WTC11 (cell line): ENCODE measurements at regions not wholly inside any gene's neighbourhood (a gene's known extent, or its start where the extent isn't known, plus 50 kb on each side); places are given as distances from the start of the nearest gene placed in this dataset.

ENCODE experiments used
- ATF1 ChIP-seq: sonication (generic); formaldehyde crosslinking; IDR thresholded peaks from 2 replicates; pipeline ENCODE4 v1.8.1; 2023; ENCODE audit warnings: mild to moderate bottlenecking, moderate library complexity, missing genetic modification reagents
- CREM ChIP-seq: sonication (generic); formaldehyde crosslinking; IDR thresholded peaks from 2 replicates; pipeline ENCODE4 v1.8.1; 2022; ENCODE audit warnings: mild to moderate bottlenecking, missing genetic modification reagents, moderate library complexity
- CTCF ChIP-seq: fragments of 200-600 bp; IDR thresholded peaks from 2 replicates; pipeline ENCODE4 v1.8.0; 2022; ENCODE audit warnings: antibody characterized with exemption
- ERG ChIP-seq: fragments of 250-450 bp; sonication (Bioruptor Pico); IDR thresholded peaks from 2 replicates; pipeline ENCODE4 v1.8.0; 2021; ENCODE audit warnings: mild to moderate bottlenecking
- FOXK1 ChIP-seq: sonication (generic); formaldehyde crosslinking; IDR thresholded peaks from 2 replicates; pipeline ENCODE4 v1.8.0; 2022; ENCODE audit warnings: mild to moderate bottlenecking, moderate library complexity, missing genetic modification reagents
- GTF2I ChIP-seq: fragments of 250-450 bp; sonication (Bioruptor Pico); conservative IDR thresholded peaks from 2 replicates; pipeline ENCODE4 v1.4.0; 2021; ENCODE audit warnings: mild to moderate bottlenecking
- HMGXB4 ChIP-seq: sonication (generic); formaldehyde crosslinking; IDR thresholded peaks from 2 replicates; pipeline ENCODE4 v1.8.1; 2023; ENCODE audit warnings: mild to moderate bottlenecking, moderate library complexity, missing genetic modification reagents
- NFYB ChIP-seq: sonication (generic); formaldehyde crosslinking; conservative IDR thresholded peaks from 2 replicates; pipeline ENCODE4 v1.8.0; 2022; ENCODE audit warnings: low read depth, missing genetic modification reagents
- PREB ChIP-seq: sonication (generic); formaldehyde crosslinking; IDR thresholded peaks from 2 replicates; pipeline ENCODE4 v1.8.1; 2022; ENCODE audit warnings: mild to moderate bottlenecking, missing genetic modification reagents, moderate library complexity, borderline replicate concordance
- RELA ChIP-seq: sonication (generic); formaldehyde crosslinking; IDR thresholded peaks from 2 replicates; pipeline ENCODE4 v1.8.1; 2022; ENCODE audit warnings: missing genetic modification reagents, mild to moderate bottlenecking, borderline replicate concordance
- ZNF121 ChIP-seq: sonication (generic); formaldehyde crosslinking; IDR thresholded peaks from 2 replicates; pipeline ENCODE4 v1.8.0; 2023; ENCODE audit warnings: missing genetic modification reagents
- ZNF512 ChIP-seq: sonication (generic); formaldehyde crosslinking; IDR thresholded peaks from 2 replicates; pipeline ENCODE4 v1.8.1; 2022; ENCODE audit warnings: missing genetic modification reagents, borderline replicate concordance

GRCh38 chr18:60319129-60319528 is 53.4 kb downstream of the MC4R start:
- TF ChIP-seq CTCF = no peak
- no peak for TF ChIP-seq NFYB (CRISPR knock-in tag)
- TF ChIP-seq ERG (CRISPR knock-in tag) = no peak
- TF ChIP-seq ATF1 (CRISPR knock-in tag) = no peak
- no peak for TF ChIP-seq CREM (CRISPR knock-in tag)
- no peak for TF ChIP-seq PREB (CRISPR knock-in tag)
- TF ChIP-seq ZNF121 = no peak
- TF ChIP-seq FOXK1 (CRISPR knock-in tag) = no peak
- TF ChIP-seq RELA (CRISPR knock-in tag) = no peak
- TF ChIP-seq GTF2I (CRISPR knock-in tag) = no peak
- TF ChIP-seq HMGXB4 (CRISPR knock-in tag) = no peak
- TF ChIP-seq ZNF512 (CRISPR knock-in tag) = no peak
